ENCODE measurements at regions not wholly inside any gene's neighbourhood (a gene's known extent, or its start where the extent isn't known, plus 50 kb on each side); places are given as distances from the start of the nearest gene placed in this dataset.

GRCh38 chr1:207230441-207230840 lies 91.0 kb upstream of the CD55 start:
- Histone ChIP-seq H3K36me3 (ENCODE audit: low read depth) (no peaks in the 10 kb centered on the region), H3K4me3 (ENCODE audit: severe bottlenecking) (no peak overlapping the region), H3K27me3 (ENCODE audit: insufficient read depth, poor library complexity, severe bottlenecking) (no peaks in the 10 kb centered on the region), H3K4me1 (ENCODE audit: insufficient read depth, poor library complexity, severe bottlenecking) (peaks cover 15% of the 10 kb centered on the region), H3K27ac (ENCODE audit: poor library complexity, severe bottlenecking) (no peak overlapping the region), H3K9me3 (ENCODE audit: severe bottlenecking) (no peaks in the 10 kb centered on the region)
- no peak for DNase-seq (ENCODE audit: low spot score)
- TF ChIP-seq, protein P1, sequence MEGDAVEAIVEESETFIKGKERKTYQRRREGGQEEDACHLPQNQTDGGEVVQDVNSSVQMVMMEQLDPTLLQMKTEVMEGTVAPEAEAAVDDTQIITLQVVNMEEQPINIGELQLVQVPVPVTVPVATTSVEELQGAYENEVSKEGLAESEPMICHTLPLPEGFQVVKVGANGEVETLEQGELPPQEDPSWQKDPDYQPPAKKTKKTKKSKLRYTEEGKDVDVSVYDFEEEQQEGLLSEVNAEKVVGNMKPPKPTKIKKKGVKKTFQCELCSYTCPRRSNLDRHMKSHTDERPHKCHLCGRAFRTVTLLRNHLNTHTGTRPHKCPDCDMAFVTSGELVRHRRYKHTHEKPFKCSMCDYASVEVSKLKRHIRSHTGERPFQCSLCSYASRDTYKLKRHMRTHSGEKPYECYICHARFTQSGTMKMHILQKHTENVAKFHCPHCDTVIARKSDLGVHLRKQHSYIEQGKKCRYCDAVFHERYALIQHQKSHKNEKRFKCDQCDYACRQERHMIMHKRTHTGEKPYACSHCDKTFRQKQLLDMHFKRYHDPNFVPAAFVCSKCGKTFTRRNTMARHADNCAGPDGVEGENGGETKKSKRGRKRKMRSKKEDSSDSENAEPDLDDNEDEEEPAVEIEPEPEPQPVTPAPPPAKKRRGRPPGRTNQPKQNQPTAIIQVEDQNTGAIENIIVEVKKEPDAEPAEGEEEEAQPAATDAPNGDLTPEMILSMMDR (IDR thresholded peaks at IDR 0.05; ENCODE audit: poor library complexity, severe bottlenecking) = no peak
- no peak for ATAC-seq (ENCODE audit: low read depth)

- TF ChIP-seq, protein P1 (IDR thresholded peaks at IDR 0.05; ENCODE audit: poor library complexity, severe bottlenecking) = no peak
- no peaks in the 10 kb centered on the region for H3K36me3 ChIP-seq (ENCODE audit: low read depth)
- ATAC-seq (ENCODE audit: low read depth) (no peak), DNase-seq (ENCODE audit: low spot score) (no peak)
- no peaks in the 10 kb centered on the region for H3K9me3 ChIP-seq (ENCODE audit: severe bottlenecking)
- H3K27ac ChIP-seq (ENCODE audit: poor library complexity, severe bottlenecking) = no peak overlapping the region
- H3K4me3 ChIP-seq (ENCODE audit: severe bottlenecking) = no peak overlapping the region
- no peaks in the 10 kb centered on the region for H3K27me3 ChIP-seq (ENCODE audit: insufficient read depth, poor library complexity, severe bottlenecking)
- H3K4me1 ChIP-seq (ENCODE audit: insufficient read depth, poor library complexity, severe bottlenecking) = peaks cover 17% of the 10 kb centered on the region
Measured at GRCh38 chr1:207234690-207235089, 86.8 kb upstream of the CD55 start.

GRCh38 chr1:207239874-207240273 lies 81.6 kb upstream of the CD55 start:
- no peak overlapping the region for H3K4me3 ChIP-seq (ENCODE audit: severe bottlenecking)
- no peaks in the 10 kb centered on the region for H3K27me3 ChIP-seq (ENCODE audit: insufficient read depth, poor library complexity, severe bottlenecking)
- DNase-seq (ENCODE audit: low spot score) (no peak), ATAC-seq (ENCODE audit: low read depth) (no peak)
- no peaks in the 10 kb centered on the region for H3K36me3 ChIP-seq (ENCODE audit: low read depth)
- TF ChIP-seq, protein P1 (IDR thresholded peaks at IDR 0.05; ENCODE audit: poor library complexity, severe bottlenecking) = no peak
- H3K9me3 ChIP-seq (ENCODE audit: severe bottlenecking) = no peaks in the 10 kb centered on the region
- peaks cover 20% of the 10 kb centered on the region for H3K4me1 ChIP-seq (ENCODE audit: insufficient read depth, poor library complexity, severe bottlenecking)
- peak overlapping the region; percentile 90 for H3K27ac ChIP-seq (ENCODE audit: poor library complexity, severe bottlenecking)

GRCh38 chr1:207240325-207241101 lies 81.0 kb upstream of the CD55 start:
- Histone ChIP-seq H3K4me3 (ENCODE audit: severe bottlenecking) (no peak overlapping the region), H3K9me3 (ENCODE audit: severe bottlenecking) (no peaks in the 10 kb centered on the region), H3K4me1 (ENCODE audit: insufficient read depth, poor library complexity, severe bottlenecking) (peaks cover 20% of the 10 kb centered on the region), H3K36me3 (ENCODE audit: low read depth) (no peaks in the 10 kb centered on the region), H3K27me3 (ENCODE audit: insufficient read depth, poor library complexity, severe bottlenecking) (no peaks in the 10 kb centered on the region), H3K27ac (ENCODE audit: poor library complexity, severe bottlenecking) (peak overlapping the region; percentile 90)
- peak; percentile 76 for DNase-seq (ENCODE audit: low spot score)
- peak; percentile 94 for ATAC-seq (ENCODE audit: low read depth)
- TF ChIP-seq, protein P1 (IDR thresholded peaks at IDR 0.05; ENCODE audit: poor library complexity, severe bottlenecking) = no peak

Data from RWPE2 (cell line).